GM23338 (cell line): ENCODE measurements at regions not wholly inside any gene's neighbourhood (a gene's known extent, or its start where the extent isn't known, plus 50 kb on each side); places are given as distances from the start of the nearest gene placed in this dataset.

Experiments used
- CREB1 ChIP-seq: fragments of 250-450 bp; sonication (Bioruptor Pico); IDR thresholded peaks from 2 replicates; pipeline ENCODE4 v1.5.0; 2020; ENCODE audit warnings: low read depth, mild to moderate bottlenecking, moderate library complexity
- EZH2 ChIP-seq: fragments of 200-600 bp; sonication (generic); IDR thresholded peaks from one replicate; pipeline ENCODE4 v1.8.0; 2017; ENCODE audit warnings: antibody characterized with exemption, mild to moderate bottlenecking, low read depth; ENCODE audit not compliant: unreplicated experiment
- EZH2phosphoT487 ChIP-seq: fragments of 200-600 bp; sonication (generic); IDR thresholded peaks from one replicate; pipeline ENCODE4 v1.8.1; 2018; ENCODE audit warnings: antibody characterized with exemption; ENCODE audit not compliant: unreplicated experiment
- JUNB ChIP-seq: IDR thresholded peaks from one replicate; pipeline ENCODE4 v1.6.1; 2016; ENCODE audit warnings: antibody characterized with exemption; ENCODE audit not compliant: unreplicated experiment
- NANOG ChIP-seq: IDR thresholded peaks from 2 replicates; pipeline ENCODE4 v1.6.1; 2016; ENCODE audit warnings: antibody characterized with exemption, borderline replicate concordance
- POLR2AphosphoS5 ChIP-seq: IDR thresholded peaks from 2 replicates; pipeline ENCODE4 v1.6.1; 2016; ENCODE audit warnings: antibody characterized with exemption, low read depth
- STAT1 ChIP-seq: IDR thresholded peaks from one replicate; pipeline ENCODE4 v1.6.1; 2016; ENCODE audit warnings: antibody characterized with exemption; ENCODE audit not compliant: unreplicated experiment
- ZNF114 ChIP-seq: fragments of 250-450 bp; sonication (Bioruptor Pico); IDR thresholded peaks from 2 replicates; pipeline ENCODE4 v1.5.0; 2020; ENCODE audit warnings: mild to moderate bottlenecking, moderate library complexity
- ZNF331 ChIP-seq: fragments of 250-450 bp; sonication (Bioruptor Pico); IDR thresholded peaks from 2 replicates; pipeline ENCODE4 v1.5.0; 2020; ENCODE audit warnings: low read depth, mild to moderate bottlenecking, moderate library complexity
- TF ChIP-seq, protein P1 (sequence below), 2 experiments: fragments of 200-600 bp in 1 of 2; sonication (generic) in 1 of 2; conservative IDR thresholded peaks; 2 replicates each; pipeline versions ENCODE4 v1.5.1 to v1.6.1; 2016 to 2017; ENCODE audit warnings: antibody characterized with exemption in 2 of 2, low read depth in 2 of 2, mild to moderate bottlenecking in 2 of 2, moderate library complexity in 1 of 2
- TF ChIP-seq, protein P2 (sequence below): IDR thresholded peaks from one replicate; pipeline ENCODE4 v1.6.1; 2018; ENCODE audit warnings: antibody characterized with exemption; ENCODE audit not compliant: unreplicated experiment
- TF ChIP-seq, protein P3 (sequence below): IDR thresholded peaks from 2 replicates; pipeline ENCODE4 v1.6.1; 2016; ENCODE audit warnings: antibody characterized with exemption
- TF ChIP-seq, protein P4 (sequence below): fragments of 250-450 bp; sonication (Bioruptor Pico); IDR thresholded peaks from 2 replicates; pipeline ENCODE4 v1.5.0; 2020; ENCODE audit warnings: mild to moderate bottlenecking, moderate library complexity

DNA sequence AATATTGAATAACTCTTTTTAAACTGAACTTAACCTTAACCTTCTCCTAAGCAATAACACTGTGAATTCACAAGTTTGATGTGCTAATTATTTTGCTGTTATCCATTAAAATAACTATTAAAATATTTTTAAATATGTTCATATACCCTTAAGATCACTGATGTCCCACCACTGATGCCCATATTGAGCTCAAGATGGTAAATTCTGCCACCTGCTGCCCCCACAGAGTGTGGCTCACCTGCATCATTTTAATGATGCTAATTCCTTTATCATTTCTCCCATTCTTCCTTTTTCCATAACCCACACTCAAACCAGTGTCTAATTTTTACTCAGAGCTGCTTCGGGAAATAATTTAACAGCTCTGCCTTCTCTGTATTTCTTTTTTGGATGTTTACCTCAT, 82.3 kb upstream of the ARID5B start:
- TF ChIP-seq POLR2AphosphoS5 = no peak
- no peak for TF ChIP-seq EZH2
- TF ChIP-seq, protein P1, sequence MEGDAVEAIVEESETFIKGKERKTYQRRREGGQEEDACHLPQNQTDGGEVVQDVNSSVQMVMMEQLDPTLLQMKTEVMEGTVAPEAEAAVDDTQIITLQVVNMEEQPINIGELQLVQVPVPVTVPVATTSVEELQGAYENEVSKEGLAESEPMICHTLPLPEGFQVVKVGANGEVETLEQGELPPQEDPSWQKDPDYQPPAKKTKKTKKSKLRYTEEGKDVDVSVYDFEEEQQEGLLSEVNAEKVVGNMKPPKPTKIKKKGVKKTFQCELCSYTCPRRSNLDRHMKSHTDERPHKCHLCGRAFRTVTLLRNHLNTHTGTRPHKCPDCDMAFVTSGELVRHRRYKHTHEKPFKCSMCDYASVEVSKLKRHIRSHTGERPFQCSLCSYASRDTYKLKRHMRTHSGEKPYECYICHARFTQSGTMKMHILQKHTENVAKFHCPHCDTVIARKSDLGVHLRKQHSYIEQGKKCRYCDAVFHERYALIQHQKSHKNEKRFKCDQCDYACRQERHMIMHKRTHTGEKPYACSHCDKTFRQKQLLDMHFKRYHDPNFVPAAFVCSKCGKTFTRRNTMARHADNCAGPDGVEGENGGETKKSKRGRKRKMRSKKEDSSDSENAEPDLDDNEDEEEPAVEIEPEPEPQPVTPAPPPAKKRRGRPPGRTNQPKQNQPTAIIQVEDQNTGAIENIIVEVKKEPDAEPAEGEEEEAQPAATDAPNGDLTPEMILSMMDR (conservative IDR thresholded peaks at IDR 0.05; ENCODE audit: low read depth in 2 of 2) = peak in 1 of 2 experiments; percentile 42; a peak in 2 of 4 replicates
- TF ChIP-seq, protein P2, sequence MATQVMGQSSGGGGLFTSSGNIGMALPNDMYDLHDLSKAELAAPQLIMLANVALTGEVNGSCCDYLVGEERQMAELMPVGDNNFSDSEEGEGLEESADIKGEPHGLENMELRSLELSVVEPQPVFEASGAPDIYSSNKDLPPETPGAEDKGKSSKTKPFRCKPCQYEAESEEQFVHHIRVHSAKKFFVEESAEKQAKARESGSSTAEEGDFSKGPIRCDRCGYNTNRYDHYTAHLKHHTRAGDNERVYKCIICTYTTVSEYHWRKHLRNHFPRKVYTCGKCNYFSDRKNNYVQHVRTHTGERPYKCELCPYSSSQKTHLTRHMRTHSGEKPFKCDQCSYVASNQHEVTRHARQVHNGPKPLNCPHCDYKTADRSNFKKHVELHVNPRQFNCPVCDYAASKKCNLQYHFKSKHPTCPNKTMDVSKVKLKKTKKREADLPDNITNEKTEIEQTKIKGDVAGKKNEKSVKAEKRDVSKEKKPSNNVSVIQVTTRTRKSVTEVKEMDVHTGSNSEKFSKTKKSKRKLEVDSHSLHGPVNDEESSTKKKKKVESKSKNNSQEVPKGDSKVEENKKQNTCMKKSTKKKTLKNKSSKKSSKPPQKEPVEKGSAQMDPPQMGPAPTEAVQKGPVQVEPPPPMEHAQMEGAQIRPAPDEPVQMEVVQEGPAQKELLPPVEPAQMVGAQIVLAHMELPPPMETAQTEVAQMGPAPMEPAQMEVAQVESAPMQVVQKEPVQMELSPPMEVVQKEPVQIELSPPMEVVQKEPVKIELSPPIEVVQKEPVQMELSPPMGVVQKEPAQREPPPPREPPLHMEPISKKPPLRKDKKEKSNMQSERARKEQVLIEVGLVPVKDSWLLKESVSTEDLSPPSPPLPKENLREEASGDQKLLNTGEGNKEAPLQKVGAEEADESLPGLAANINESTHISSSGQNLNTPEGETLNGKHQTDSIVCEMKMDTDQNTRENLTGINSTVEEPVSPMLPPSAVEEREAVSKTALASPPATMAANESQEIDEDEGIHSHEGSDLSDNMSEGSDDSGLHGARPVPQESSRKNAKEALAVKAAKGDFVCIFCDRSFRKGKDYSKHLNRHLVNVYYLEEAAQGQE = no peak
- TF ChIP-seq JUNB = no peak
- no peak for TF ChIP-seq EZH2phosphoT487
- TF ChIP-seq, protein P3, sequence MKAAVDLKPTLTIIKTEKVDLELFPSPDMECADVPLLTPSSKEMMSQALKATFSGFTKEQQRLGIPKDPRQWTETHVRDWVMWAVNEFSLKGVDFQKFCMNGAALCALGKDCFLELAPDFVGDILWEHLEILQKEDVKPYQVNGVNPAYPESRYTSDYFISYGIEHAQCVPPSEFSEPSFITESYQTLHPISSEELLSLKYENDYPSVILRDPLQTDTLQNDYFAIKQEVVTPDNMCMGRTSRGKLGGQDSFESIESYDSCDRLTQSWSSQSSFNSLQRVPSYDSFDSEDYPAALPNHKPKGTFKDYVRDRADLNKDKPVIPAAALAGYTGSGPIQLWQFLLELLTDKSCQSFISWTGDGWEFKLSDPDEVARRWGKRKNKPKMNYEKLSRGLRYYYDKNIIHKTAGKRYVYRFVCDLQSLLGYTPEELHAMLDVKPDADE = no peak
- no peak for TF ChIP-seq NANOG
- no peak for TF ChIP-seq ZNF114 (CRISPR knock-in tag)
- TF ChIP-seq CREB1 = no peak
- TF ChIP-seq ZNF331 (CRISPR knock-in tag) = no peak
- no peak for TF ChIP-seq STAT1
- TF ChIP-seq, protein P4, sequence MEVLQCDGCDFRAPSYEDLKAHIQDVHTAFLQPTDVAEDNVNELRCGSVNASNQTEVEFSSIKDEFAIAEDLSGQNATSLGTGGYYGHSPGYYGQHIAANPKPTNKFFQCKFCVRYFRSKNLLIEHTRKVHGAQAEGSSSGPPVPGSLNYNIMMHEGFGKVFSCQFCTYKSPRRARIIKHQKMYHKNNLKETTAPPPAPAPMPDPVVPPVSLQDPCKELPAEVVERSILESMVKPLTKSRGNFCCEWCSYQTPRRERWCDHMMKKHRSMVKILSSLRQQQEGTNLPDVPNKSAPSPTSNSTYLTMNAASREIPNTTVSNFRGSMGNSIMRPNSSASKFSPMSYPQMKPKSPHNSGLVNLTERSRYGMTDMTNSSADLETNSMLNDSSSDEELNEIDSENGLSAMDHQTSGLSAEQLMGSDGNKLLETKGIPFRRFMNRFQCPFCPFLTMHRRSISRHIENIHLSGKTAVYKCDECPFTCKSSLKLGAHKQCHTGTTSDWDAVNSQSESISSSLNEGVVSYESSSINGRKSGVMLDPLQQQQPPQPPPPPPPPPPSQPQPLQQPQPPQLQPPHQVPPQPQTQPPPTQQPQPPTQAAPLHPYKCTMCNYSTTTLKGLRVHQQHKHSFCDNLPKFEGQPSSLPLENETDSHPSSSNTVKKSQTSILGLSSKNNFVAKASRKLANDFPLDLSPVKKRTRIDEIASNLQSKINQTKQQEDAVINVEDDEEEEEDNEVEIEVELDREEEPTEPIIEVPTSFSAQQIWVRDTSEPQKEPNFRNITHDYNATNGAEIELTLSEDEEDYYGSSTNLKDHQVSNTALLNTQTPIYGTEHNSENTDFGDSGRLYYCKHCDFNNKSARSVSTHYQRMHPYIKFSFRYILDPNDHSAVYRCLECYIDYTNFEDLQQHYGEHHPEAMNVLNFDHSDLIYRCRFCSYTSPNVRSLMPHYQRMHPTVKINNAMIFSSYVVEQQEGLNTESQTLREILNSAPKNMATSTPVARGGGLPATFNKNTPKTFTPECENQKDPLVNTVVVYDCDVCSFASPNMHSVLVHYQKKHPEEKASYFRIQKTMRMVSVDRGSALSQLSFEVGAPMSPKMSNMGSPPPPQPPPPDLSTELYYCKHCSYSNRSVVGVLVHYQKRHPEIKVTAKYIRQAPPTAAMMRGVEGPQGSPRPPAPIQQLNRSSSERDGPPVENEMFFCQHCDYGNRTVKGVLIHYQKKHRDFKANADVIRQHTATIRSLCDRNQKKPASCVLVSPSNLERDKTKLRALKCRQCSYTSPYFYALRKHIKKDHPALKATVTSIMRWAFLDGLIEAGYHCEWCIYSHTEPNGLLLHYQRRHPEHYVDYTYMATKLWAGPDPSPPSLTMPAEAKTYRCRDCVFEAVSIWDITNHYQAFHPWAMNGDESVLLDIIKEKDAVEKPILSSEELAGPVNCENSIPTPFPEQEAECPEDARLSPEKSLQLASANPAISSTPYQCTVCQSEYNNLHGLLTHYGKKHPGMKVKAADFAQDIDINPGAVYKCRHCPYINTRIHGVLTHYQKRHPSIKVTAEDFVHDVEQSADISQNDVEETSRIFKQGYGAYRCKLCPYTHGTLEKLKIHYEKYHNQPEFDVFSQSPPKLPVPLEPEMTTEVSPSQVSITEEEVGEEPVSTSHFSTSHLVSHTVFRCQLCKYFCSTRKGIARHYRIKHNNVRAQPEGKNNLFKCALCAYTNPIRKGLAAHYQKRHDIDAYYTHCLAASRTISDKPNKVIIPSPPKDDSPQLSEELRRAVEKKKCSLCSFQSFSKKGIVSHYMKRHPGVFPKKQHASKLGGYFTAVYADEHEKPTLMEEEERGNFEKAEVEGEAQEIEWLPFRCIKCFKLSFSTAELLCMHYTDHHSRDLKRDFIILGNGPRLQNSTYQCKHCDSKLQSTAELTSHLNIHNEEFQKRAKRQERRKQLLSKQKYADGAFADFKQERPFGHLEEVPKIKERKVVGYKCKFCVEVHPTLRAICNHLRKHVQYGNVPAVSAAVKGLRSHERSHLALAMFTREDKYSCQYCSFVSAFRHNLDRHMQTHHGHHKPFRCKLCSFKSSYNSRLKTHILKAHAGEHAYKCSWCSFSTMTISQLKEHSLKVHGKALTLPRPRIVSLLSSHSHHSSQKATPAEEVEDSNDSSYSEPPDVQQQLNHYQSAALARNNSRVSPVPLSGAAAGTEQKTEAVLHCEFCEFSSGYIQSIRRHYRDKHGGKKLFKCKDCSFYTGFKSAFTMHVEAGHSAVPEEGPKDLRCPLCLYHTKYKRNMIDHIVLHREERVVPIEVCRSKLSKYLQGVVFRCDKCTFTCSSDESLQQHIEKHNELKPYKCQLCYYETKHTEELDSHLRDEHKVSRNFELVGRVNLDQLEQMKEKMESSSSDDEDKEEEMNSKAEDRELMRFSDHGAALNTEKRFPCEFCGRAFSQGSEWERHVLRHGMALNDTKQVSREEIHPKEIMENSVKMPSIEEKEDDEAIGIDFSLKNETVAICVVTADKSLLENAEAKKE = no peak
